Lung (tissue), 11 donors: ENCODE measurements at regions not wholly inside any gene's neighbourhood (a gene's known extent, or its start where the extent isn't known, plus 50 kb on each side); places are given as distances from the start of the nearest gene placed in this dataset.
A peak's percentile ranks its signal among the peaks of the same experiment; 100 is the strongest.

Experiments
- ATAC-seq: fragments of 200-7000 bp; cut with Tn5 transposase; one replicate; pipeline ENCODE4 v1.9.1; 2020; ENCODE audit warnings: moderate number of reproducible peaks; ENCODE audit not compliant: insufficient read depth, low FRiP score
- DNase-seq, 3 donors: peaks; one replicate each; pipeline ENCODE4 v3.0.0-alpha.2; 2013 to 2017
- H3K27ac ChIP-seq, 2 donors: one replicate each; pipeline ENCODE4 v1.5.1; 2013; ENCODE audit warnings: mild to moderate bottlenecking in 2 of 2, moderate library complexity in 2 of 2, control low read depth in 1 of 2, inconsistent platforms in 1 of 2, low read depth in 1 of 2, low read length in 1 of 2
- H3K27me3 ChIP-seq, 3 donors: one replicate each; pipeline ENCODE4 v1.5.1; 2013; ENCODE audit warnings: low read length in 2 of 3; ENCODE audit not compliant: control insufficient read depth in 3 of 3, insufficient read depth in 3 of 3
- H3K36me3 ChIP-seq, 4 donors: one replicate each; pipeline ENCODE4 v1.5.1; 2013; ENCODE audit warnings: low read length in 4 of 4, mild to moderate bottlenecking in 1 of 4, moderate library complexity in 1 of 4; ENCODE audit not compliant: control insufficient read depth in 4 of 4, insufficient read depth in 4 of 4
- H3K4me1 ChIP-seq, 5 donors: one replicate each; pipeline ENCODE4 v1.5.1; 2013; ENCODE audit warnings: low read length in 5 of 5, mild to moderate bottlenecking in 2 of 5, moderate library complexity in 1 of 5; ENCODE audit not compliant: control insufficient read depth in 5 of 5, insufficient read depth in 5 of 5
- H3K4me3 ChIP-seq: one replicate; pipeline ENCODE4 v1.5.1; 2013; ENCODE audit warnings: mild to moderate bottlenecking, control low read depth, moderate library complexity
- H3K9ac ChIP-seq, 2 donors: one replicate each; pipeline ENCODE4 v1.5.1; 2013; ENCODE audit warnings: low read length in 2 of 2, control low read depth in 1 of 2; ENCODE audit not compliant: insufficient read depth in 1 of 2
- H3K9me3 ChIP-seq, 4 donors: one replicate each; pipeline ENCODE4 v1.5.1; 2013; ENCODE audit warnings: low read length in 3 of 4, mild to moderate bottlenecking in 1 of 4, moderate library complexity in 1 of 4; ENCODE audit not compliant: control insufficient read depth in 4 of 4, insufficient read depth in 3 of 4
- CTCF ChIP-seq: IDR thresholded peaks from 2 replicates; pipeline ENCODE4 v1.5.1; 2012; ENCODE audit warnings: mild to moderate bottlenecking; ENCODE audit errors: control extremely low read depth, extremely low read depth
- WGBS, 2 donors: extraction: QIAGEN DNeasy Blood & Tissue Kit; methylation state at CpG; one replicate each; pipeline ENCODE4 v1.1.7; 2013; 5-methylcytosine and 5-hydroxymethylcytosine counted together
- donor health status: control.
- donor health status: control.
- donor health status: Bipolar disorder and iron deficiency.
- donor health status: healthy.
- donor health status: DM: yes; HTN: yes; CAD: no.

GRCh38 chr18:41395695-41396094 is 559.3 kb upstream of the PIK3C3 start:
- no peaks in the 10 kb centered on the region for H3K9me3 ChIP-seq
- DNase-seq: no peak
- 92 to 100% methylated on average over 1 of the region's 1 CpG for WGBS, 2 donors
- no peak for TF ChIP-seq CTCF
- H3K4me1 ChIP-seq: peaks cover 0 to 23% (median 0%) of the 10 kb centered on the region in 5 donors
- ATAC-seq: no peak
- H3K27ac ChIP-seq: no peak overlapping the region
- no peaks in the 10 kb centered on the region for H3K27me3 ChIP-seq
- no peak overlapping the region for H3K4me3 ChIP-seq
- no peak overlapping the region for H3K9ac ChIP-seq
- no peaks in the 10 kb centered on the region for H3K36me3 ChIP-seq

DNA sequence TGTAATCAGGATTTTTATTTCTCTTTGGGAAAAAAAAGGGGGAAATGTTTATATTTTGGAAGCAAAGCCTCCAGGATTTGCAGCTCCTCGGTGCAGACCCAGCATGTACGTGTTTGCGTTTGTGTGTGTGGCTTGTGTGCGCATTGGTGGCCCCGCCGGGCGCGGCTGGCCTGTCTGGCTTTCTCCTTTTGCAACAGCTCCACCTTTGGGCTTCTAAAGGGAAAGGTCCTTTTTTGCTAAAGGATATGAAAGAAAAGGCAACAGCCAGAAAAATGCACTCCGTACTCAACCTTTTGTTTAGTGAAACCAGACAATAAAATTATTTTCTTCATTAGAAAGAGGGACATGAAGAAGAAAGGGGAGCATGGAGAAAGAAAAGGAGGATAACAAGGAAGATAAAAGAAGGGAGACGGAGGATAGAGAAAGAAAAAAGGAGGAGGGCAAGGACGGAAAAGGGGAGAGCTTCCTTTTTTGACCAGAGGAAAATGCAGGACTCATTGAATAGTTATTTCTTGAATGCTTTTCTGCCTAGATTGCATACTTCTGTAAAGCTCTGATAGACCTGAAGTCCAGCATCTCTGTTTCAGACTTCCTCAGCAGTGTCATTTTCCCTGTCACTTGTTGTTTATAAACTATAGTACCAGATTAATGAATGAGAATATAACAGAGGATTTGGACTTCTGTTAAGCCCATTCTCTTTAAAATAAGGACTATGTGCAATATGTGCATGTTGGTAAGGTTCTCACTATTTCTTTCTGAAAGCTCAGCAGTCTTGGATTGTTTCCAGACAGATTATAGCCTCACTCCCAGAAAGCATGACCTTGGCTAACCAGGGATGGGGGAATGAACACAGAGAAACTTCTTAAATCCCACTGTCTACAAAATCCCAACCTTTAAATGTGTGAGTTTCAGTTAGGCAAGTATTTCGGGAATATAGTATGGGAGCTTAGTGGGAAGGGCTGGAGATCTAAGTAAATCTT is 563.1 kb upstream of the PIK3C3 start:
- peak overlapping the region in 1 of 2 donors; percentile 30 for H3K9ac ChIP-seq
- no peak overlapping the region for H3K27ac ChIP-seq
- H3K4me1 ChIP-seq: peaks cover 0 to 33% (median 0%) of the 10 kb centered on the region in 5 donors
- H3K4me3 ChIP-seq: no peak overlapping the region
- WGBS, 2 donors: 11% methylated on average over 12 of the region's 12 CpGs
- DNase-seq (peak; percentile 81 to 92 (median 88)), ATAC-seq (no peak)
- H3K36me3 ChIP-seq: no peaks in the 10 kb centered on the region
- no peaks in the 10 kb centered on the region for H3K27me3 ChIP-seq
- no peak for TF ChIP-seq CTCF
- H3K9me3 ChIP-seq: no peaks in the 10 kb centered on the region

DNA sequence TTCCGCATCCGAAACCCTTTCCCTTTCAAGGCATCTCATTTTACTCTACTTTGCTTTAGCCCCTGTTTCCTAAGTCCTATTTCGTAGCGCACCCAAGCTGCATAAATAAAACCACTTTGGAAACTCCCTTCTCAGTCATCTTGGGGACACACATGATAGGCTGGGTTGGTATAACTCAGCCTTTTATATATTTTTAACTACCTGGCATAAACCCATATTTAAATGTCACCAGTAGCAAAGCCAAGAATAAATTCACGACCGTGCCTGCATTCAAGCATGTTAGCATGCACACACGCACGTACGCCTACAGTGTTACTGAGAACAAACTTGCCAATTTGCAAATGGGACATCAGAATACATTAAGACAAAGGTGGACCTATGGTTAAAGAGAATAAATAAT is 564.7 kb upstream of the PIK3C3 start:
- H3K27me3 ChIP-seq: no peaks in the 10 kb centered on the region
- DNase-seq: no peak
- H3K4me1 ChIP-seq: peaks cover 0 to 33% (median 0%) of the 10 kb centered on the region in 5 donors
- H3K4me3 ChIP-seq: no peak overlapping the region
- H3K9ac ChIP-seq: no peak overlapping the region
- H3K9me3 ChIP-seq: no peaks in the 10 kb centered on the region
- WGBS, 2 donors: 52 to 58% methylated on average over 9 of the region's 9 CpGs
- TF ChIP-seq CTCF: no peak
- no peaks in the 10 kb centered on the region for H3K36me3 ChIP-seq
- no peak overlapping the region for H3K27ac ChIP-seq
- ATAC-seq: no peak
